AG09309 (cell line): ENCODE measurements at regions not wholly inside any gene's neighbourhood (a gene's known extent, or its start where the extent isn't known, plus 50 kb on each side); places are given as distances from the start of the nearest gene placed in this dataset.

Source experiments
- DNase-seq: peaks from one replicate; pipeline ENCODE4 v3.0.0-alpha.2; 2010; ENCODE audit warnings: low read depth
- H3K4me3 ChIP-seq: 2 replicates; pipeline ENCODE4 v1.5.1; 2011; ENCODE audit warnings: mild to moderate bottlenecking, low read depth, low read length, moderate library complexity; ENCODE audit not compliant: control insufficient read depth
- TF ChIP-seq, protein P1 (sequence below): IDR thresholded peaks from 2 replicates; pipeline ENCODE4 v1.5.1; 2011; ENCODE audit warnings: mild to moderate bottlenecking, low read depth, low read length, inconsistent platforms; ENCODE audit not compliant: insufficient read depth, control insufficient read depth; ENCODE audit errors: missing control alignments

- no peak overlapping the region for H3K4me3 ChIP-seq
- TF ChIP-seq, protein P1, sequence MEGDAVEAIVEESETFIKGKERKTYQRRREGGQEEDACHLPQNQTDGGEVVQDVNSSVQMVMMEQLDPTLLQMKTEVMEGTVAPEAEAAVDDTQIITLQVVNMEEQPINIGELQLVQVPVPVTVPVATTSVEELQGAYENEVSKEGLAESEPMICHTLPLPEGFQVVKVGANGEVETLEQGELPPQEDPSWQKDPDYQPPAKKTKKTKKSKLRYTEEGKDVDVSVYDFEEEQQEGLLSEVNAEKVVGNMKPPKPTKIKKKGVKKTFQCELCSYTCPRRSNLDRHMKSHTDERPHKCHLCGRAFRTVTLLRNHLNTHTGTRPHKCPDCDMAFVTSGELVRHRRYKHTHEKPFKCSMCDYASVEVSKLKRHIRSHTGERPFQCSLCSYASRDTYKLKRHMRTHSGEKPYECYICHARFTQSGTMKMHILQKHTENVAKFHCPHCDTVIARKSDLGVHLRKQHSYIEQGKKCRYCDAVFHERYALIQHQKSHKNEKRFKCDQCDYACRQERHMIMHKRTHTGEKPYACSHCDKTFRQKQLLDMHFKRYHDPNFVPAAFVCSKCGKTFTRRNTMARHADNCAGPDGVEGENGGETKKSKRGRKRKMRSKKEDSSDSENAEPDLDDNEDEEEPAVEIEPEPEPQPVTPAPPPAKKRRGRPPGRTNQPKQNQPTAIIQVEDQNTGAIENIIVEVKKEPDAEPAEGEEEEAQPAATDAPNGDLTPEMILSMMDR: no peak
- no peak for DNase-seq
Observed at GRCh38 chr6:122558080-122558479, 52.1 kb upstream of the PKIB start.
